ENCODE measurements at regions not wholly inside any gene's neighbourhood (a gene's known extent, or its start where the extent isn't known, plus 50 kb on each side); places are given as distances from the start of the nearest gene placed in this dataset.
"Not testable (repeated sequence)": the region's sequence is repeated elsewhere in the genome, so short reads cannot be mapped to it uniquely, and the experiment has no call there.

- DNase-seq (ENCODE audit: low read depth, low spot score) = no peak
- Histone ChIP-seq H3K27me3 (ENCODE audit: control insufficient read depth, insufficient read depth, low read length) (no peaks in the 10 kb centered on the region), H3K27ac (ENCODE audit: low read depth, low read length) (no peak overlapping the region), H3K9me3 (ENCODE audit: control insufficient read depth, insufficient read depth, low read length) (peaks cover 18% of the 10 kb centered on the region; the same call in 1 of the 2 replicates), H3K4me3 (ENCODE audit: low read depth, low read length) (no peak overlapping the region)
- ChIA-PET POLR2A (no interaction called here), CTCF (no interaction called here)
- TF ChIP-seq CTCF (IDR thresholded peaks at IDR 0.05; ENCODE audit: low read depth, low read length) = no peak
These were observed 908.9 kb upstream of the GYPC start for GRCh38 chr2:125747165-125747425.

- H3K4me3 ChIP-seq (ENCODE audit: low read depth, low read length) = no peak overlapping the region
- CTCF ChIA-PET = no interaction called here
- H3K27ac ChIP-seq (ENCODE audit: low read depth, low read length) = no peak overlapping the region
- no peaks in the 10 kb centered on the region for H3K27me3 ChIP-seq (ENCODE audit: control insufficient read depth, insufficient read depth, low read length)
- POLR2A ChIA-PET = no interaction called here
- TF ChIP-seq CTCF (IDR thresholded peaks at IDR 0.05; ENCODE audit: low read depth, low read length) = no peak
- peaks cover 5% of the 10 kb centered on the region; the same call in 1 of the 2 replicates for H3K9me3 ChIP-seq (ENCODE audit: control insufficient read depth, insufficient read depth, low read length)
- DNase-seq (ENCODE audit: low read depth, low spot score) = no peak
These were observed 899.5 kb upstream of the GYPC start for GRCh38 chr2:125756431-125756830.

- no peaks in the 10 kb centered on the region for H3K27me3 ChIP-seq (ENCODE audit: control insufficient read depth, insufficient read depth, low read length)
- POLR2A ChIA-PET = no interaction called here
- no peak overlapping the region for H3K27ac ChIP-seq (ENCODE audit: low read depth, low read length)
- TF ChIP-seq CTCF (IDR thresholded peaks at IDR 0.05; ENCODE audit: low read depth, low read length) = no peak
- CTCF ChIA-PET = no interaction called here
- H3K9me3 ChIP-seq (ENCODE audit: control insufficient read depth, insufficient read depth, low read length) = peaks cover under 1% of the 10 kb centered on the region; the same call in 1 of the 2 replicates
- DNase-seq (ENCODE audit: low read depth, low spot score) = no peak
- no peak overlapping the region for H3K4me3 ChIP-seq (ENCODE audit: low read depth, low read length)
These were observed 859.2 kb upstream of the GYPC start for GRCh38 chr2:125796784-125797183.

- POLR2A ChIA-PET = no interaction called here
These were observed 858.8 kb upstream of the GYPC start for GRCh38 chr2:125797192-125797591.

GRCh38 chr2:125822746-125823145, 833.2 kb upstream of the GYPC start:
- no peak for TF ChIP-seq CTCF (IDR thresholded peaks at IDR 0.05; ENCODE audit: low read depth, low read length)
- CTCF ChIA-PET = no interaction called here
- POLR2A ChIA-PET = no interaction called here
- no peak overlapping the region for H3K4me3 ChIP-seq (ENCODE audit: low read depth, low read length)
- H3K27ac ChIP-seq (ENCODE audit: low read depth, low read length) = no peak overlapping the region
- H3K9me3 ChIP-seq (ENCODE audit: control insufficient read depth, insufficient read depth, low read length) = peaks cover 25% of the 10 kb centered on the region
- no peaks in the 10 kb centered on the region for H3K27me3 ChIP-seq (ENCODE audit: control insufficient read depth, insufficient read depth, low read length)
- DNase-seq (ENCODE audit: low read depth, low spot score) = no peak

More at GRCh38 chr2:125797192-125797591, 858.8 kb upstream of the GYPC start:
- no peak overlapping the region for H3K27ac ChIP-seq (ENCODE audit: low read depth, low read length)
- no peaks in the 10 kb centered on the region for H3K27me3 ChIP-seq (ENCODE audit: control insufficient read depth, insufficient read depth, low read length)
- H3K4me3 ChIP-seq (ENCODE audit: low read depth, low read length) = no peak overlapping the region
- DNase-seq (ENCODE audit: low read depth, low spot score) = no peak
- H3K9me3 ChIP-seq (ENCODE audit: control insufficient read depth, insufficient read depth, low read length) = no peaks in the 10 kb centered on the region
- CTCF ChIA-PET = no interaction called here
- TF ChIP-seq CTCF (IDR thresholded peaks at IDR 0.05; ENCODE audit: low read depth, low read length) = no peak

GRCh38 chr2:125825781-125826180, 830.2 kb upstream of the GYPC start:
- peaks cover 14% of the 10 kb centered on the region for H3K9me3 ChIP-seq (ENCODE audit: control insufficient read depth, insufficient read depth, low read length)
- H3K4me3 ChIP-seq (ENCODE audit: low read depth, low read length); DNase-seq (ENCODE audit: low read depth, low spot score); POLR2A ChIA-PET; H3K27ac ChIP-seq (ENCODE audit: low read depth, low read length); CTCF ChIA-PET; H3K27me3 ChIP-seq (ENCODE audit: control insufficient read depth, insufficient read depth, low read length): not testable (repeated sequence)
